GM13977 (cell line): ENCODE measurements at regions not wholly inside any gene's neighbourhood (a gene's known extent, or its start where the extent isn't known, plus 50 kb on each side); places are given as distances from the start of the nearest gene placed in this dataset.

ENCODE experiments used
- DNase-seq: peaks from one replicate; pipeline ENCODE4 v3.0.0; 2012; ENCODE audit warnings: low spot score
- CTCF ChIP-seq: IDR thresholded peaks from 2 replicates; pipeline ENCODE4 v1.5.1; 2012; ENCODE audit warnings: mild to moderate bottlenecking, control low read depth; ENCODE audit not compliant: insufficient read depth; ENCODE audit errors: extremely low read depth, missing control alignments
- in situ Hi-C: fragments of 300-500 bp; cut with MboI; formaldehyde crosslinking; loops from one replicate; pipeline ENCODE4 v1.12.0; 2022; ENCODE audit warnings: low sequenced_read_pairs, low pct_unique_long_range_greater_than_20kb, mixed read lengths, inconsistent platforms; ENCODE audit not compliant: unreplicated experiment

GRCh38 chr12:107219301-107219700, 126.0 kb upstream of the CRY1 start:
- in situ Hi-C loops: no loop called here
- no peak for DNase-seq
- TF ChIP-seq CTCF: no peak

GRCh38 chr12:107221913-107222312, 128.6 kb upstream of the CRY1 start:
- in situ Hi-C loops: no loop called here

GRCh38 chr12:107223821-107224220, 130.5 kb upstream of the CRY1 start:
- in situ Hi-C loops: no loop called here
- TF ChIP-seq CTCF: no peak
- DNase-seq: no peak

More at GRCh38 chr12:107221913-107222312, 128.6 kb upstream of the CRY1 start:
- peak; percentile 12 for DNase-seq
- TF ChIP-seq CTCF: no peak

GRCh38 chr12:107225635-107226034, 132.3 kb upstream of the CRY1 start:
- TF ChIP-seq CTCF: no peak
- in situ Hi-C loops: no loop called here
- no peak for DNase-seq

- no peak for DNase-seq
- in situ Hi-C loops: no loop called here
- no peak for TF ChIP-seq CTCF
Measured at GRCh38 chr12:107226126-107226525, 132.8 kb upstream of the CRY1 start.

- TF ChIP-seq CTCF: no peak
- in situ Hi-C loops: no loop called here
- no peak for DNase-seq
Measured at GRCh38 chr12:107228076-107228475, 134.7 kb upstream of the CRY1 start.

- in situ Hi-C loops: no loop called here
- DNase-seq: no peak
- TF ChIP-seq CTCF: no peak
Measured at GRCh38 chr12:107229827-107230226, 136.5 kb upstream of the CRY1 start.
